ENCODE measurements at regions not wholly inside any gene's neighbourhood (a gene's known extent, or its start where the extent isn't known, plus 50 kb on each side); places are given as distances from the start of the nearest gene placed in this dataset.

- DNase-seq, result no peak
Measured at GRCh38 chr5:167773668-167774301, 517.7 kb upstream of the WWC1 start.

- no peak for DNase-seq
Measured at GRCh38 chr5:167777746-167778145, 513.7 kb upstream of the WWC1 start.

GRCh38 chr5:167778228-167778627 lies 513.2 kb upstream of the WWC1 start:
- no peak for DNase-seq

- no peak for DNase-seq
Measured at GRCh38 chr5:167779644-167780043, 511.8 kb upstream of the WWC1 start.

GRCh38 chr5:167780177-167780576 lies 511.3 kb upstream of the WWC1 start:
- DNase-seq, result no peak

GRCh38 chr5:167783145-167783817 lies 508.2 kb upstream of the WWC1 start:
- DNase-seq, result no peak

GRCh38 chr5:167785106-167785505 lies 506.3 kb upstream of the WWC1 start:
- DNase-seq, result no peak

- DNase-seq, result no peak
Measured at GRCh38 chr5:167785901-167786300, 505.5 kb upstream of the WWC1 start.

- DNase-seq, result no peak
Measured at GRCh38 chr5:167786871-167787578, 504.4 kb upstream of the WWC1 start.

- no peak for DNase-seq
Measured at GRCh38 chr5:167790045-167790444, 501.4 kb upstream of the WWC1 start.

GRCh38 chr5:167790462-167791260 lies 500.8 kb upstream of the WWC1 start:
- DNase-seq, result no peak

- no peak for DNase-seq
Measured at GRCh38 chr5:167792514-167792913, 498.9 kb upstream of the WWC1 start.

GRCh38 chr5:167793700-167794099 lies 497.7 kb upstream of the WWC1 start:
- DNase-seq, result no peak

- no peak for DNase-seq
Measured at GRCh38 chr5:167794121-167794520, 497.3 kb upstream of the WWC1 start.

GRCh38 chr5:167796672-167797071 lies 494.8 kb upstream of the WWC1 start:
- DNase-seq, result no peak

- no peak for DNase-seq
Measured at GRCh38 chr5:167797933-167798332, 493.5 kb upstream of the WWC1 start.

- DNase-seq, result no peak
Measured at GRCh38 chr5:167798448-167798847, 493.0 kb upstream of the WWC1 start.

GRCh38 chr5:167800427-167800826 lies 491.0 kb upstream of the WWC1 start:
- DNase-seq, result no peak

- no peak for DNase-seq
Measured at GRCh38 chr5:167801999-167802398, 489.4 kb upstream of the WWC1 start.

GRCh38 chr5:167802755-167803431 lies 488.6 kb upstream of the WWC1 start:
- DNase-seq, result no peak

GRCh38 chr5:167804512-167805220 lies 486.8 kb upstream of the WWC1 start:
- DNase-seq, result no peak

GRCh38 chr5:167810573-167810972 lies 480.9 kb upstream of the WWC1 start:
- DNase-seq, result no peak

Data from NCI-H2029 treated with DMSO at 0.1 percent for 48 hours (cell line).